Nucleus accumbens (tissue), 56 donors: ENCODE measurements at regions not wholly inside any gene's neighbourhood (a gene's known extent, or its start where the extent isn't known, plus 50 kb on each side); places are given as distances from the start of the nearest gene placed in this dataset.
"Not testable (repeated sequence)": the region's sequence is repeated elsewhere in the genome, so short reads cannot be mapped to it uniquely, and the experiment has no call there.

Experiments
- DNase-seq, 56 donors: peaks; one replicate each; lab custom pipeline; 2025; lab: John Stamatoyannopoulos, UW

DNA sequence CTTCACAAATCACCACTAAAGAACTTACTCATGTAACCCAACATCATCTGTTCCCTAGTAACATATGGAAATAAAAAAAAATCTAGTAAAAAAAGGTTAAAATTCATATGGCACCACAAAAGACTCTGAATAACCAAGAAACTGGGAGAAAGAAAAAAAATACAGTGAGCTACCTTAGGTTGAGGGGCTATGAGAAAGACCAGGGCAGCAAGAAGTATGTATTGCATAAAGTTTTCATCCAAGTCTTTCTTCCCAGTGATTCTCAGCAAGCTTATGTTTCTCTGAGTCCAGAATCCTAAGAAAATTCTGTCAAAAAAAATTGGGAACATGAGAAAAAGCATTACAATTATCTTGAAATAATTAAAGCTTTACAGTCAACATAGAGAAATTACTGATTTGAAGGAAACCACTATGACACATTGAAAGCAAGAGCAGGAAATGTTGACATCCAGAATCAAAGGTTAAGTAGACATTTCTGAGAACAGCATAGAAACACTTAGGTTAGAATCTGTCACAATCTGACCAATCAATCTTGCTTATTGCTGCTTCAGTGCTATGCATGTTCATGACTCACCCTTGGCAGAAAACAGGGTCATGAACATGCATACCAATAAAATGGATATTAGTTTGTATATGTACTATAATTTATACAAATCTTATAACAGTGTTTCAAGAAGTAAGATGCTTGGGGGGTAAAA lies 494.0 kb upstream of the POT1 start:
- no peak for DNase-seq

GRCh38 chr7:125421407-125421806 lies 491.8 kb upstream of the POT1 start:
- DNase-seq: not testable (repeated sequence)

DNA sequence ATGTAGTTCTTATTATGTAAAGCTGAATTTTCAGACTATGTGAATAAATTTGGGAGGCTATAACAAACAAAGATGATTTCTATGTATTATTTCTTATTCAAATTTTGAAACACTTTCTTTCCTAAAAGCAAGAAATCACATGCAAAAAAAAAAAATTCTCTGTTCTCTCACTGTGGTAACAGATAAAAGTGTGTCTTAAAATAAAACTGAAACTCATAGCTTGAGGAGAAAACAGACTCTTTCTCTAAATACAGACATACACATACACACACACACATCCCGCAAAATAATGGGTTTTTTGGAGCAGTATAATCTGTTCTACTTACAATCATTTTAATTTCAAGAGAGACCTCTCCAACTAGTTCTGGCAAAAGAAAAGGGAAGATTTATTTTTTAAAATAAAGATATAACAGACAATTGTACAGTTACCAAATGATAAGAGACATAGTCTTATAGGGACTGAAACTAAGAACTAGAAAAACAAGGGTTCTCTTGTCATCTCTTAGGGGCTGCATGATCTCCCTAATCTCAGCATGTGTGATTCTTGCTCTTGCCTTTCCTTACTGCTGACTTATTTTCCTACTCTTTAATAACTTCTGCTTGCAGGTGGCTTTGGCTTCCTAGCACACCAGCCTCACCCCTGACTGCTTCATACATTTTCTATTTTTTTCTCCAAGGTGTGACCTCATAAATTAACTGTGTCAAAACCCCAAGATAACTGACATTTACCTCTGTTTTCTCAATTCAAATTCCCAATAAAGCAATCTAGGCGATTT lies 483.5 kb upstream of the POT1 start:
- DNase-seq: no peak

- DNase-seq: no peak
These were observed 480.3 kb upstream of the POT1 start for GRCh38 chr7:125409921-125410320.

GRCh38 chr7:125406111-125406510 lies 476.5 kb upstream of the POT1 start:
- DNase-seq: no peak

- DNase-seq: no peak
These were observed 469.8 kb upstream of the POT1 start for GRCh38 chr7:125399408-125399807.

- DNase-seq: no peak
These were observed 467.0 kb upstream of the POT1 start for GRCh38 chr7:125396466-125397151.

- no peak for DNase-seq
These were observed 462.3 kb upstream of the POT1 start for GRCh38 chr7:125391921-125392320.

DNA sequence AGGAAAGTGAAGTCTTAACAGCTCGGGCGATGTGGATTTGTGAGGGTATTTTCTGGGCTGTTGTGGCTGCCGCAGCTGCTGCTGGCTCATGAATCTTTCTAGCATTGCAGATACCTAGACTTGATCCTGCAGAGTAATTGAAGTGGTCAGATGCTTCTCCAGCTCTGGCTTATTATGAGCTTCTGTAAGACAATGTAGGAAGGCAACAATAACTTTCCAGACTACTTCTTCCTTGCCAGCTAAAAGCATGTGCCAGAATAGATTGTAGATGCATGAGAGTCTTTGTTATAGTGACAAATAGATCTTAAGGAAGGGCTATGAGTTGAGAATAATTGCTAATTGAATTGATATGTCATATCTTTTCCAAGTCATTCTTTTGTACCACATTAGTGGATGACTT lies 461.4 kb upstream of the POT1 start:
- DNase-seq: no peak

- DNase-seq: no peak
These were observed 456.6 kb upstream of the POT1 start for GRCh38 chr7:125386211-125386610.

DNA sequence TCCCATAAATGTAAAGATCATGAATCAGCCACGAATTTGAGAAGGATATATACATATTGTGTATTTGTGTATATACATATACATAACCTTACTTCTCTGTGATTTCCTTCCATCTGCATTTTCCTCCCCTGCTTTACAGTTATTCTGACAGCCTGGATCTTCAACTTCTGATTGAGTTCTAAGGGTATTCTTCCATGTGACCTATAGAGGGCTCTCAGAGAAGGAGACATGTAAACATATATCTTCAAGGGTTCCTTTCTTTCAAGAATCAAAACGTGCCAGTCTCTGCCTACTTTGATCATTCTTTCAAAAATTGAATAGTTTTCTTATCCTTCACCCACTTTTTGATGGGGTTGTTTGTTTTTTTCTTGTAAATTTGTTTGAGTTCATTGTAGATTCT lies 453.7 kb upstream of the POT1 start:
- DNase-seq: no peak

GRCh38 chr7:125382401-125382800 lies 452.8 kb upstream of the POT1 start:
- no peak for DNase-seq

DNA sequence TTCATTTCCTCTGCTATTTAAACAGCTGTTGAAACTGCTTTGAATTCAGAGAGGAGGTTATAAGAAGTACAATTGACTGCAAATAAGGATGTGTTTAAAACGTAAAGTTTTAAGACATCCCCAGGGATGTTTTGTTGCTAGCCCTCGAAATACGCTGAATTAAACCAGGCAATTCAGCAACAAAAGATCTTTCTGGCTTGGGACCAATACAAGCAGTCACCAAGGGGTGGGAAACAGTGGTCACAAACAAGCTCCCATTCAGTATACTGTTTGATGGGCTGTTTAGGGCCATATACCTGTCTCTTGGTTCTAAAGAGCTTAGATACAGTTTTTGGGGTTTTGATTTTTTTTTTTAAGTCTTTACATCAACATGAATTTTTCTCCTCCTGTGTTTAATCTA lies 446.3 kb upstream of the POT1 start:
- no peak for DNase-seq

- DNase-seq: no peak
These were observed 440.9 kb upstream of the POT1 start for GRCh38 chr7:125370502-125370901.

GRCh38 chr7:125363873-125364272 lies 434.2 kb upstream of the POT1 start:
- no peak for DNase-seq

DNA sequence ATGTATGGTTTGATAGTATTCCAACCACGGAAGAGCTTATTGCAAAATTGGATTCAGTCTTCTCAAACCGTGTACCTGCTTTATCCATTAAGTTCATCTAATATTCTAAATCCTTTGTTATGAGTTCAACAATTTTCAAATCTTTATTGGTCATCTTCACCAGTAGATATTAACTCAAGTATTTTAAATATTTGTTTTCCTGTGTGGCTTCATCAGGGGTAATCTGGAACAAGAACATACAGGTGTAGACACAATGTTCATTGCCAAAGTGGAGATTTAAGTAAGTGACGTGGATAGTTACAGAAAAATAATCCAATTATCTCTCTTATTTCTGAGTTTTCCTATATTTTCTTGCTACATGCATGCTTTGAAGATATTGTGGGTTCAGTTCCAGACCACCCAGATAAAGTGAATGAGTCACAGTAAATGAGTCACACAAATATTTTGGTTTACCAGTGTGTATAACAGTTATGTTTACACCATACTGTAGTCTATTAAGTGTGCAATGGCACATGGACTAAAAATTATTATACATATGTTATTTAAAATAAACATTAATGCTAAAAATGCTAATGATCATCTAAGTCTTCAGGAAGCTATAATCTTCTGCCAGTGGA lies 429.0 kb upstream of the POT1 start:
- DNase-seq: no peak

DNA sequence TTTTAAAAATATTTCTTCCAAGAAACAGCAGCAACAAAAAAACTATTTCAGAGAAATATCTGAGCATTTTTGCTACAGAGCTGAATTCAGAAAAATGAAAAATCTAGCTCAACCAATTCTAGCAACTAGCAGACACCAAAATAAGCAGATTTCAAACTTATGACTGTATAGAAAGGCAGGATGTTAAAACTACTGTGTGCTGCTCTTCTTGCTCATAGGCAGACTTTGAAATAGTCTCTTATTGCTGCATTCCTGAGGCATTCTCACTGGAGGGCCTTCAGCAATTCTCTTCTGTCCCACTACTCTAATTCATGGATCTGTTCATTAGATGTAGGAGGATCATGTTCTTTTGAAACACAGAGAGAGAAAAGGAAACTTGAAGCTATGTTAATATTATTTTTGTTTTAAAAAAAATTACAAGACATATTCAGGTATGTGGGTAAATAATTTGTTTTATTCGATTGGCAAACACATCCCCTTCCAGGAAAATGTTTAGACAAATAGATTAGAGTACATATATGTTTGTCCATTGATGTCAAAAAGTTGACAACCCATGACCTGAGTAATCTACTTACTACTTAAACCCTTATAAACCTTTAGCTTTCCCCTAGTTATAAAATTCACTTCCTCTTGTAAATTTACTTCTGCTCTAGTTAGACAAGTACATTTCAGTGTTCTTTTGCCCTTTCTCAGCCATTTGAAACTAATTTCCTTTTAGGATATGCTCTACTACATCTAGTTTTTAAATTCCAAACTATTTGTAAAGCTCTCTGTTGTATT lies 428.2 kb upstream of the POT1 start:
- DNase-seq: no peak

GRCh38 chr7:125355899-125356298 lies 426.3 kb upstream of the POT1 start:
- DNase-seq: peak in 2 of 56 donors; percentile 2 to 33

- DNase-seq: no peak
These were observed 417.6 kb upstream of the POT1 start for GRCh38 chr7:125347269-125347668.

- DNase-seq: no peak
These were observed 408.5 kb upstream of the POT1 start for GRCh38 chr7:125338110-125338509.
